Mesendoderm (in vitro differentiated cells): ENCODE measurements at regions not wholly inside any gene's neighbourhood (a gene's known extent, or its start where the extent isn't known, plus 50 kb on each side); places are given as distances from the start of the nearest gene placed in this dataset.

Experiments used
- DNase-seq: peaks from one replicate; pipeline ENCODE4 v3.0.0; 2013
- H2AK5ac ChIP-seq: 2 replicates; pipeline ENCODE4 v1.6.1; 2013; ENCODE audit warnings: low read length, inconsistent platforms
- H2BK120ac ChIP-seq: 2 replicates; pipeline ENCODE4 v1.6.1; 2013; ENCODE audit warnings: low read depth, mild to moderate bottlenecking, low read length, moderate library complexity, mixed read lengths
- H2BK15ac ChIP-seq: replicated peaks from 2 replicates; pipeline ENCODE4 v1.6.1; 2013; ENCODE audit warnings: low read depth, mild to moderate bottlenecking, moderate library complexity
- H2BK5ac ChIP-seq: 2 replicates; pipeline ENCODE4 v1.6.1; 2013; ENCODE audit warnings: low read length, inconsistent platforms
- H3K18ac ChIP-seq: 2 replicates; pipeline ENCODE4 v1.6.1; 2013; ENCODE audit warnings: mild to moderate bottlenecking, low read length, mixed read lengths
- H3K23ac ChIP-seq: one replicate; pipeline ENCODE4 v1.6.1; 2013; ENCODE audit warnings: low read length
- H3K27ac ChIP-seq: 2 replicates; pipeline ENCODE4 v1.5.1; 2013; ENCODE audit warnings: low read depth, mild to moderate bottlenecking, inconsistent platforms, low read length, moderate library complexity
- H3K27me3 ChIP-seq: 2 replicates; pipeline ENCODE4 v1.6.1; 2013; ENCODE audit warnings: low read length, control low read depth, mild to moderate bottlenecking, inconsistent platforms; ENCODE audit not compliant: insufficient read depth, poor library complexity
- H3K36me3 ChIP-seq: 2 replicates; pipeline ENCODE4 v1.6.1; 2013; ENCODE audit warnings: low read length, inconsistent platforms; ENCODE audit not compliant: control insufficient read depth, insufficient read depth
- H3K4ac ChIP-seq: one replicate; pipeline ENCODE4 v1.6.1; 2013; ENCODE audit warnings: low read depth, mild to moderate bottlenecking, low read length, moderate library complexity
- H3K4me1 ChIP-seq: 2 replicates; pipeline ENCODE4 v1.6.1; 2013; ENCODE audit warnings: low read depth, low read length, inconsistent platforms; ENCODE audit not compliant: control insufficient read depth
- H3K4me2 ChIP-seq: 2 replicates; pipeline ENCODE4 v1.6.1; 2013; ENCODE audit warnings: low read length
- H3K4me3 ChIP-seq: 2 replicates; pipeline ENCODE4 v1.5.1; 2013; ENCODE audit warnings: mild to moderate bottlenecking, low read length
- H3K56ac ChIP-seq: one replicate; pipeline ENCODE4 v1.6.1; 2013; ENCODE audit warnings: low read length
- H3K79me1 ChIP-seq: 2 replicates; pipeline ENCODE4 v1.6.1; 2013; ENCODE audit warnings: low read length, inconsistent platforms
- H3K79me2 ChIP-seq: 2 replicates; pipeline ENCODE4 v1.6.1; 2013; ENCODE audit warnings: mild to moderate bottlenecking, low read length; ENCODE audit not compliant: control insufficient read depth, insufficient read depth
- H3K9ac ChIP-seq: 2 replicates; pipeline ENCODE4 v1.6.1; 2013; ENCODE audit warnings: low read length, inconsistent platforms
- H4K5ac ChIP-seq: one replicate; pipeline ENCODE4 v1.6.1; 2013; ENCODE audit warnings: low read length
- H4K8ac ChIP-seq: one replicate; pipeline ENCODE4 v1.6.1; 2013; ENCODE audit warnings: low read depth, mild to moderate bottlenecking, control low read depth, low read length, moderate library complexity
- WGBS: extraction: QIAGEN DNeasy Blood & Tissue Kit; methylation state at CpG from one replicate; pipeline ENCODE4 v1.1.7; 2013; ENCODE audit warnings: low lambda C conversion rate, missing lambda C conversion rate; ENCODE audit not compliant: insufficient coverage; ENCODE audit errors: extremely low coverage; 5-methylcytosine and 5-hydroxymethylcytosine counted together

DNA sequence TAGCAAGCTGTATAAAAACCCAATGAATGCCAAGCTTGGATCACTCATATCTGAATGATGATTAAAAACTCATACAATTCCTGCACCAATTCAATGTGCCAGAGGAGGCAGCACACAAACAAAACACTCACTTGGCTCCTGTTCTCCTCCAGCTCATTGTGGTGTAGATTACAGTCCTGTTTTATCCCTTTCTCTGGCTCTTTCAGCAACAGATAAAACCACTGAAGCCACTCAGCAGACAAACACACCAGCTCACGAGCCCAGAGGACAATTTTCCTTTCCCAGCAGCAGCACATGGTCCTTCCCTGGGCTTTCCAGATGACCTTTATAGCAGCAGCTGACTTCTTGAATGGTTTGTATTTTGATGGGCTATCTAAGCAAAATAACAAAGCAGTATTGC lies 107.3 kb upstream of the STARD3NL start:
- Histone ChIP-seq H3K23ac (no peak overlapping the region), H3K79me1 (no peaks in the 10 kb centered on the region), H2BK15ac (no peak overlapping the region), H3K4ac (no peak overlapping the region), H2BK5ac (no peak overlapping the region), H3K18ac (no peak overlapping the region), H3K79me2 (no peaks in the 10 kb centered on the region), H4K8ac (no peak overlapping the region), H2BK120ac (no peak overlapping the region), H3K4me1 (no peaks in the 10 kb centered on the region), H3K27me3 (no peaks in the 10 kb centered on the region), H3K9ac (no peak overlapping the region), H3K4me2 (no peak overlapping the region), H3K27ac (no peak overlapping the region), H3K4me3 (no peak overlapping the region), H3K56ac (no peak overlapping the region), H3K36me3 (no peaks in the 10 kb centered on the region), H2AK5ac (no peak overlapping the region), H4K5ac (no peak overlapping the region)
- WGBS, result no CpG with 5 or more reads among the region's 1 CpG
- DNase-seq, result peak; percentile 59

DNA sequence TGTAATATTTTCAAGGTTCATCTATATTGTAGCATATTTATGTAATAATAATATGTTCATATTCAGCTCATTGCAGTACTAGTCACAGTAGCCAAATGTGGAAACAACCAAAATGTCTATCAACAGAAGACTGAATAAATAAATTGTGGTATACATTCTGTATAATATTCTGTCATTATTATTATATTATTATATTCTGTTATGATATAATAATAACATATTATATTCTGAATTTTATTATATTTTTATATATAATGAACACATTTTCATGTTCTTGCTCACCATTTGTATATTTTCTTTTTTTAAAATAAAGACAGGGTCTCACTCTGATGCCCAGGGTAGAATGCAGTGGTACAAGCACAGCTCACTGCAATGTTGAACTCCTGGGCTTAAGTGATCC lies 91.2 kb upstream of the STARD3NL start:
- Histone ChIP-seq H3K56ac (no peak overlapping the region), H3K79me1 (no peaks in the 10 kb centered on the region), H4K5ac (no peak overlapping the region), H2AK5ac (no peak overlapping the region), H2BK120ac (no peak overlapping the region), H3K79me2 (no peaks in the 10 kb centered on the region), H2BK5ac (no peak overlapping the region), H3K23ac (no peak overlapping the region), H3K4ac (no peak overlapping the region), H3K4me1 (no peaks in the 10 kb centered on the region), H3K18ac (no peak overlapping the region), H3K36me3 (no peaks in the 10 kb centered on the region), H4K8ac (no peak overlapping the region), H3K9ac (no peak overlapping the region), H3K27ac (no peak overlapping the region), H3K4me3 (no peak overlapping the region), H2BK15ac (no peak overlapping the region), H3K27me3 (no peaks in the 10 kb centered on the region), H3K4me2 (no peak overlapping the region)
- no peak for DNase-seq

DNA sequence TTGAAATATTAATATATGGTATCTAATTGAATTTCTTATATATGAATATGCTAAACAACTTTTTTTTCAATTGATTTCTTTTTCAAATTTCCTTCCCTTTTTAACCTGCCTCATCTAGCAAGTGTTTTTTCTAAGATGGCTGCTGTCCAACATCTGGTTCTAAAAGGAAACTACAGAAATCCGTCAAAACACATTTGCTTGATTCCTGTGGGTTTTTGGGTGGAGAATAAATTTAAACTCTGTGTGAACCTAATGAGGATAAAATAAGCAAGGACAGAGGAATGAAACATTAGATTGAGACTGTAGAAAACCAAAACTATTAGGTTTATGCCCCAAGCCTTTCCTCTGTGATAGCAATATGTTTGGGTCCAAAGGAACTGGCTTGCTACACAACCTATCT lies 75.5 kb upstream of the STARD3NL start:
- no peak overlapping the region for H3K23ac ChIP-seq
- no peak overlapping the region for H3K4me3 ChIP-seq
- no peak overlapping the region for H3K9ac ChIP-seq

DNA sequence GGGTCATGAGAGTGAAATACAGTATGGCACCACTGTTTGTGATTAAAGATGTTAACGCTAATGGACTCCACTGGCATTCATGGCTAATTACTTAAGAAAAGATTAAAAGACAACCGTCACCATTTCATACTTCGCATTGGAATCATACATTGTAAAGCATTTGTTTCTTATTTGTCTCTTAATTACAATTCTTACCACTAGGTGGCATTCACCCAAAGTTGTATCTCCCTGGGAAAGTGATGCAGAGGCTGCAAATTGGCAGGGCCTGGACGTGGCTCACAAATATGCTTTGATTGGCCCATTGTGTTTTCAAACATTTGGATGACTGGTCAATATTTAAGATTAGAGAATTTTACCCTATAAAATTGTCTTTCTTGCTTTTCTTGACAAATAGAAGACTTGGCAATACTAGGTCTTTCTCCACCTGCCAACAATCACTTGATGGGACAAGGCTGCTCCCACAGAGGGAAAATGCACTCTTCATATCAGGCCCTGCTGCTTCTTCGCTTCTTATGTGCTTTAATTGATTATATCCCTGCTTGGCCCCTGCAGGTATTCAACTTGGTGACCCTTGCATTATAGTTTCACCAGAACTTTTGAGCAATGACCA lies 72.1 kb upstream of the STARD3NL start:
- Histone ChIP-seq H3K56ac (no peak overlapping the region), H4K5ac (no peak overlapping the region), H3K4me1 (no peaks in the 10 kb centered on the region), H3K79me2 (no peaks in the 10 kb centered on the region), H3K23ac (no peak overlapping the region), H3K4me3 (no peak overlapping the region), H2BK5ac (no peak overlapping the region), H3K36me3 (no peaks in the 10 kb centered on the region), H3K27me3 (no peaks in the 10 kb centered on the region), H3K18ac (no peak overlapping the region), H2AK5ac (no peak overlapping the region), H3K4me2 (no peak overlapping the region), H3K9ac (no peak overlapping the region), H4K8ac (no peak overlapping the region), H3K27ac (no peak overlapping the region), H3K4ac (no peak overlapping the region), H3K79me1 (no peaks in the 10 kb centered on the region), H2BK120ac (no peak overlapping the region), H2BK15ac (no peak overlapping the region)
- no CpG with 5 or more reads among the region's 5 CpGs for WGBS
- DNase-seq, result peak; percentile 49

More for the DNA sequence above, 75.5 kb upstream of the STARD3NL start:
- no peak overlapping the region for H2BK5ac ChIP-seq
- H3K4me1 ChIP-seq, result no peaks in the 10 kb centered on the region
- H2BK120ac ChIP-seq, result no peak overlapping the region
- no peak overlapping the region for H4K8ac ChIP-seq
- DNase-seq, result no peak
- no peak overlapping the region for H2AK5ac ChIP-seq
- H3K4me2 ChIP-seq, result no peak overlapping the region
- H2BK15ac ChIP-seq, result no peak overlapping the region
- no peaks in the 10 kb centered on the region for H3K36me3 ChIP-seq
- H3K27ac ChIP-seq, result no peak overlapping the region
- no peaks in the 10 kb centered on the region for H3K79me1 ChIP-seq
- no peak overlapping the region for H3K18ac ChIP-seq
- H3K4ac ChIP-seq, result no peak overlapping the region
- no CpG with 5 or more reads among the region's 1 CpG for WGBS
- no peaks in the 10 kb centered on the region for H3K79me2 ChIP-seq
- no peak overlapping the region for H3K56ac ChIP-seq
- no peaks in the 10 kb centered on the region for H3K27me3 ChIP-seq
- H4K5ac ChIP-seq, result no peak overlapping the region

DNA sequence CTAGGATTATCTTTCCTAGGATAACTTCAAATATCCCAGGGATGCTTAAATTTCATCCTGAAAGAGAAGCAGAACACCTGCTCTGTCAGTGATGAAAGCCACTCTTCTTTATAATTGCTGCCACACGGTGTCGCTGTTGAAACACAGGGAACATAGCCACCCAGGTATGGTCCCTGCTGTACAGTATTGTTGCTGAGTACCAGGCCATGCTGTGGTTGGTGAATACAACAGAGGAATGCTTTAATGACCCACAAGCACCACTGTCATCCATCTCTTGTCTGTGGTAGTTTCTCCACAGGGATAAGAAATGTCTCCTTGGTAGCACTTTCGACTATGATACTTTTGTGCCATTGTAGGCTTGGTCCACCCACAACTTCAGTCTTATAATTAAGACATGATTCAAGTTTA lies 70.6 kb upstream of the STARD3NL start:
- H3K56ac ChIP-seq, result no peak overlapping the region
- H3K79me2 ChIP-seq, result no peaks in the 10 kb centered on the region
- no peaks in the 10 kb centered on the region for H3K27me3 ChIP-seq
- no peak overlapping the region for H3K23ac ChIP-seq
- no peak overlapping the region for H4K8ac ChIP-seq
- H2AK5ac ChIP-seq, result no peak overlapping the region
- no peak overlapping the region for H2BK15ac ChIP-seq
- H3K18ac ChIP-seq, result no peak overlapping the region
- H3K4me3 ChIP-seq, result no peak overlapping the region
- no peak overlapping the region for H3K4ac ChIP-seq
- no peak overlapping the region for H4K5ac ChIP-seq
- H3K4me2 ChIP-seq, result no peak overlapping the region
- no peak overlapping the region for H2BK120ac ChIP-seq
- no peak overlapping the region for H3K27ac ChIP-seq
- WGBS, result no CpG with 5 or more reads among the region's 3 CpGs
- no peak overlapping the region for H2BK5ac ChIP-seq
- H3K9ac ChIP-seq, result no peak overlapping the region
- peak; percentile 69 for DNase-seq
- no peaks in the 10 kb centered on the region for H3K79me1 ChIP-seq
- H3K4me1 ChIP-seq, result no peaks in the 10 kb centered on the region
- H3K36me3 ChIP-seq, result no peaks in the 10 kb centered on the region

DNA sequence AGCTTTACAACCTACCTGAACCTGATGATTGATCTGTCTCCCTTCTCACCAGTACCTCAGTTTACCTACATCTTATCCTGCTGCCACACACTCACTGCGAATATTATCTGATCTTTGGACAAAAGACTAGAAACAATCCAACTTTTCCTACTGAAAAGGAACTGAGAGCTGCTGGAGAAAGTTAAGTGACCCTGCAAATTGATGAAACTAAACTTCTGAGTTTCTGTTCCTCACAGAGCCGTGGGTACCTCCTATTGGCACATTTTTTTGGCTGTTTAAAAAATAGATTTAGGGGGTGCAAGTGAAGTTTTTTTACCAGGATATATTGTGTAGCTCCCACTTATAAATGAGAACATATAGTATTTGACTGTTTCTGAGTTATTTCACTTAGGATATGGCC lies 66.0 kb upstream of the STARD3NL start:
- H3K4me3 ChIP-seq, result no peak overlapping the region
- DNase-seq, result no peak
- H3K56ac ChIP-seq, result no peak overlapping the region
- no CpG with 5 or more reads among the region's 2 CpGs for WGBS
- no peak overlapping the region for H3K4ac ChIP-seq
- no peak overlapping the region for H4K8ac ChIP-seq
- H2BK5ac ChIP-seq, result no peak overlapping the region
- no peak overlapping the region for H2AK5ac ChIP-seq
- H3K9ac ChIP-seq, result no peak overlapping the region
- no peak overlapping the region for H2BK120ac ChIP-seq
- no peaks in the 10 kb centered on the region for H3K79me1 ChIP-seq
- H3K23ac ChIP-seq, result no peak overlapping the region
- no peak overlapping the region for H3K18ac ChIP-seq
- H3K4me2 ChIP-seq, result no peak overlapping the region
- H3K79me2 ChIP-seq, result no peaks in the 10 kb centered on the region
- H4K5ac ChIP-seq, result no peak overlapping the region
- no peak overlapping the region for H3K27ac ChIP-seq
- H3K36me3 ChIP-seq, result no peaks in the 10 kb centered on the region
- H3K4me1 ChIP-seq, result no peaks in the 10 kb centered on the region
- no peaks in the 10 kb centered on the region for H3K27me3 ChIP-seq
- H2BK15ac ChIP-seq, result no peak overlapping the region
